Suppressor macrophage treated with lipopolysaccharide for 4 hours (primary cell): ENCODE measurements at regions not wholly inside any gene's neighbourhood (a gene's known extent, or its start where the extent isn't known, plus 50 kb on each side); places are given as distances from the start of the nearest gene placed in this dataset.
"Not testable (repeated sequence)": the region's sequence is repeated elsewhere in the genome, so short reads cannot be mapped to it uniquely, and the experiment has no call there.

Source experiments
- DNase-seq: peaks from one replicate; pipeline ENCODE4 v3.0.0-alpha.2; 2020

DNA sequence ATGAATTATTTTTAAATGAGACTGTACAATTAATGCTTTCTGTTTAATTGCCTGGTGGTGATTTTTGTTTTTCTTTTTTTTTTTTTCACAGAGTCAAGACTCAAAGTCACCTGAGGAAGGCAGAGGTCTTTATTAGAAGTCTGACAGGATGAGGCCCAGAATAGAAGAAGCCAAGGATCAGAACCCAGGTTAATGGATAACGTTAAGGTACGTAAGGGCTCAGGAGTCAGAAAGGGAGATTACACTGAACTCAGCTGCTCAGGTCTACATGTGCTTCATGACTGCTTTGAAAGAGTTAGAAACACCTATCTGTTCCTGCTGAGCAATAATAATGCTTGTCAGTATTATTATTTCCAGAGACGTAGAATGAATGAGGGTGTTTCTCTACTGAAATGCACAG is 196.5 kb downstream of the LRATD1 start:
- no peak for DNase-seq

DNA sequence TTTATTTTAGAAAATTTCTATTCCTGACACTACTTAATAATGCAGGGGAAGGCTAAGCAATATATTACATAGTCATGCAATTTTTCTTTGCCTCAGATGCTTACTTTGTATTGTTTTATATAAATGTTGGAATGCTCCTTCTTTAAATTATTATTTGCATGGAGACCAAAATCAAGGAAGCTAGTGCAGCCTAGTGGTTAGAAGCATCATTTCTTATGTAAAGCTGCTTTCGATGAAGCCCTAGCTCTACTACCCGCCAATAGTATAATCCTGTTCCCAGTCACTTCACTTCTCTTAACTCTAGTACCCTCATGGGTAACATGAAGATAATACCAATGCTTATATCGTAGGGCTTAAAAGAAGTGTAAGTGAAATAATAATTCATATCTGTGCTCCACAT is 198.9 kb downstream of the LRATD1 start:
- no peak for DNase-seq

DNA sequence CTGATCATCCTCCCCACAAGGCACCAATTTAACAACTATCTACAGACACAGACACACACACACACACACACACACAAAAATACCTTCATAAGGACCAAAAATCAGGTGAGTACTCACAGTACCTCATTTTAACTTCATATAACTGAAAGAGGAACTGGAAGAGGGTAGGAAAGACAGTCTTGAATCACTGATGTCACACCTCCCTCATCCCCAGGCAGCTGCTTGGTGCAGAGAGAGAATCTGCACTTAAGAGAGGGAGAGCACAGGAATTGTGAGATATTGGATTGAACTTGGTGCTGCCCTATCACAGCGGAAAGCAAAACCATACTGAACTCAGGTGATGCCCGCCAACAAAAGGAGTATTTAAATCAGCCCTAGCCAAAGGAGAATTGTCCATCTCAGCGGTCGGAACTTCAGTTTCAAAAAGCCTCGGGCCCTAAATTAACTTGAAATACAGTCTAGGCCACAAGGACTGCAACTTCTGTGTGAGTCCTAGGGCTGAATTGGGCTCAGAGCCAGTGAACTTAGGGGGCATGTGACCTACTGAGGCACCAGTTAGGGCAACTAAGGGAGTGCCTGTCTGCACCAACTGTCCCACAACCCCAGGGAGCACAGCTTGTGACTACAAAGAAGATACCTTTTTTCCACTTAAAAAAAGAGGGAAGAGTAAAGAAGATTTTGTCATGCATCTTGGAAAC is 211.1 kb downstream of the LRATD1 start:
- no peak for DNase-seq

GRCh38 chr2:14855751-14856150 is 223.2 kb downstream of the LRATD1 start:
- DNase-seq, result no peak

GRCh38 chr2:14861181-14861580 is 228.7 kb downstream of the LRATD1 start:
- no peak for DNase-seq

DNA sequence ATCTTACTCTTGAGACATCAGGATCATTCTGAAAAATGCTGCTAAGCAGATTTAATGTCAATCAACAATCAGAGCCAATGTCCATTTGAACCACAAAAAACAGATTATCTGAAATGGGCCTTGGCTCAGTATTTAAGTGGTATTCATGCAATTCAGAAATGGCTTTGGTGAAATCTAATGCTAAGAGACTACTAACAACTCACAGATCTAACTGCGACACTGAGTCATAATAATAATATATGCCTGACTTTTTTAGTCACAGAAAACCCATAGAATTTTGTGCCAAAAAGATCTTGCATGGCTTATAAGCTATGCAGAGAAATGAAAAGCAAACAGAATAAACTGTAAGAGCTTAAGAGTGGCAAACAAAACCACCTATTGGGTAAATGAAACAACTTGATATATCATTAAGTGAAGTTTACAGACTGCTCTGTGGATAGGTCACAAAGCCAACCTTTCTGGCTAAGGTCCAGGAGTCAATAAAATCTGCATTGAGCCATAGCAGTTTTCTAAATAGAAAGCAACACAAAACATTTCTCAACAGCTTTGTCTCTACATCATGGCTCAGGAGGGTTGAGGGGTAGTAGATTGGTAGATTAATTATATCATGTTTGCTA is 234.3 kb downstream of the LRATD1 start:
- no peak for DNase-seq

DNA sequence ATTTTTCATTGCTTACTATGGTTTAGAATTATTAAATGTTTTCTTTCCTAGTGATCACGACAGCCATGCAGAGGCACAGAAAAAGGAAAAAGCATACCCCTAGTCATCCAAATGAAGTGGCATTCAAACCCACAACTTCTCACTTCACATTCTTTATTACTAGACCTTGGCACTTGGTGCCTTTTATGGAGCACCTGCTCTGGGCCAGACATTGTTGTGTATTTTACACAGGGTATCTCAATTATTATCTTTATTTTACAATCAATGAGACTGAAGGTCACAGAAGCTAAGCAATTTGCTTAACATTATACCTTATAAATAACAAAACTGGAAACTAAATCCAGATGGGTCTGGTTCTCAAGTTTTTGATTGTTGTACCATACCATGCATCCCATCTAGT is 235.3 kb downstream of the LRATD1 start:
- no peak for DNase-seq

DNA sequence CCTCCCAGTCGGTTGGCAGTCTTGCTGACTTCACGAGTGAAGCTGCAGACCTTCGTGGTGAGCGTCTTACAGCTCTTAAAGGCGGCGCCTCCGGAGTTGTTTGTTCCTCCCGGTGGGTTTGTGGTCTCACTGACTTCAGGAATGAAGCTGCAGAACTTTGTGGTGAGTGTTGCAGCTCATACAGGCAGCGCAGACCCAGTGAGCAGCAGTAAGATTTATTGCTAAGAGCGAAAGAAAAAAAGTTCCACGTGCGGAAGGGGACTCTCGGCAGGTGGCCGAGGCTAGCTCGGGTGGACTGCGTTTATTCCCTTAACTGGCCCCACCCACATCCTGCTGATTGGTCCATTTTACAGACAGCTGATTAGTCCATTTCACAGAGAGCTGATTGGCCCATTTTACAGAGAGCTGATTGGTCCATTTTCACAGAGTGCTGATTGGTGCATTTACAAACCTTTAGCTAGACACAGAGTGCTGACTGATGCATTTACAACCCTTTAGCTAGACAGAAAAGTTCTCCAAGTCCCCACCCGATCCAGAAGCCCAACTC is 240.3 kb downstream of the LRATD1 start:
- no peak for DNase-seq

DNA sequence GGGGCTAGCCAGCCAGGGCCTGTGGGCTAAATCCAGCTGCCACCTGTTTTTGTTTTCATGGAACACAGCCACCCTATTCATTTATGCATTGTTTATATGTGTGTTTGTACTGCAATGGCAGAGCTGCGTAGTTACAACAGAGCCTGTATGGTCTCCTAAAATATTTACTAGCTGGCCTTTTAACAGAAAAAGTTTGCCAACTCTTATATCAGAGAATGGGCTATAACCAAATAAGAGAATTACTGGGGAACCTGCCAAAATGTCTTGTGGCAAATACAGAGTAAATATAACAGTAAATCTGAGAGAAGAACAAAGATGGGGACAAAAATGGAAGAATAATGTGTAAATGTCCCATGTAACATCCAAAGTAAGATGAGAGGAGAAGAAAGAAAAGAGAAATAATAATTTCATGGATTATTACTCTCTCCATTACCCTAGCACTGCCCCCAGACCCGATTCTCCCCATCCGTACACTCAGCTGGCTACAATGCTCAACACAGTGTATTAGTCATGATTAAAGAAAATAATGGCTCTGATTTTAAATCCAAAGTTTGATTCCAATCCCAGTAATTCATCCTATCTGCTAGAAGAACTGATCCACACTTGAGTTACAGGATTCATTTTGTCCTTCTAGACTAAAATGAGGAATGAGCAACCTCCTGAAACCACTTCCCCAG is 249.3 kb downstream of the LRATD1 start:
- no peak for DNase-seq

DNA sequence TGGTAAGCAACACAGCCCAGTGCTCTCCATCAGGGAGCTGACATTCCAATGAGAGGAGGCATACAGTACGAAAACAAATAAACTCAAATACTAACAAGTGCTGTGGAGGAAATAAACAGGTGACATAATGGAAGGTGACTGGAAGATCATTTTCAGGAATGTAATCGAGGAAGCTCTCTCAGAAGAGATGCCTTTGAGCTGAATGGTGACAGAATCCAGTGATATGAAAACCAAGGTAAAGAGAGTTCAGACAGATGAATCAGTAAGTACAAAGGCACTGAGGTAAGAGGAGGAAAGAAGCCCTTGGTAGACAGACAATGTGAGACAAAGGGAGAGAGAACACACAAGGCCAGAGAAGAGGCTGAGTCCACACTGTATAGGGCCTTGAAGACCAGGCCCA is 252.1 kb downstream of the LRATD1 start:
- no peak for DNase-seq

DNA sequence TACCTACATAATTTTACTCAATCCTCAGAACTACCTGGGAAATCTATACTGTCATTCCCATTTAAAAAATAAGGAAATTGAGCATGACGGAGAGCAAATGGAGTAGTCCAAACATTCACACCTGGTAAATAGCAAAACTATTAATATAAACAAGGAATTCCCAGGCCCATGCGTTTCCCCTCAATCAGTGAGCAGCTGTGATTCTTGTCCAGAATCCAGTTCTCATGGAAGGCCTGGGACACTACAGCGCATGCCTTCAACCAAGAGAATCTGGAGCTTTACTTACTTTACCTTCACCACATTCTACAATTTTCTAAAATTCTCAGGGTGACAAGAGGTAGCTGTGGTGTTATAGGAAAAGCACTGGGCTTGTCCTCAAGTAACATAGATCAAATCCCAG is 259.0 kb downstream of the LRATD1 start:
- no peak for DNase-seq

GRCh38 chr2:14896330-14897030 is 264.0 kb downstream of the LRATD1 start:
- no peak for DNase-seq

- DNase-seq, result no peak
Measured at GRCh38 chr2:14899621-14900414, 267.3 kb downstream of the LRATD1 start.

DNA sequence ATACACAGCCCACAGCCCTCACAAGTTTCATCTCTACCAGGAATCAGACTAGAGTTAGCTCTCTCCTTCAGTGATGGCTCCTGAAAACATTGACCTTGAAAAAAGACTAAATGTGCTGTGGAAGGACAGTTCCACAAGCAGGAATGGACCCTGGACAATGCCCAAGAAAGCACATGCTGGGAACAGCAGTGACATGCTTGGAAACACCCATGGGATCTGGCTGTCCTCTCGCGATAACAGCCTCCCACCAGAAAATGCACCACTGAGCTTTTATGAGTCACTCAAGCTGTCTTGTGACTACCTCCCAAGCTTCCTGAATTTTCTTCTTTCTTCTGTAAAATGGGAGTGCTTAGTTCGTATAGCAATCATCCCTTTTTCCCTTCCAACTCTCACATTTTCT is 269.2 kb downstream of the LRATD1 start:
- no peak for DNase-seq

- DNase-seq, result no peak
Measured at GRCh38 chr2:14902953-14903352, 270.4 kb downstream of the LRATD1 start.

DNA sequence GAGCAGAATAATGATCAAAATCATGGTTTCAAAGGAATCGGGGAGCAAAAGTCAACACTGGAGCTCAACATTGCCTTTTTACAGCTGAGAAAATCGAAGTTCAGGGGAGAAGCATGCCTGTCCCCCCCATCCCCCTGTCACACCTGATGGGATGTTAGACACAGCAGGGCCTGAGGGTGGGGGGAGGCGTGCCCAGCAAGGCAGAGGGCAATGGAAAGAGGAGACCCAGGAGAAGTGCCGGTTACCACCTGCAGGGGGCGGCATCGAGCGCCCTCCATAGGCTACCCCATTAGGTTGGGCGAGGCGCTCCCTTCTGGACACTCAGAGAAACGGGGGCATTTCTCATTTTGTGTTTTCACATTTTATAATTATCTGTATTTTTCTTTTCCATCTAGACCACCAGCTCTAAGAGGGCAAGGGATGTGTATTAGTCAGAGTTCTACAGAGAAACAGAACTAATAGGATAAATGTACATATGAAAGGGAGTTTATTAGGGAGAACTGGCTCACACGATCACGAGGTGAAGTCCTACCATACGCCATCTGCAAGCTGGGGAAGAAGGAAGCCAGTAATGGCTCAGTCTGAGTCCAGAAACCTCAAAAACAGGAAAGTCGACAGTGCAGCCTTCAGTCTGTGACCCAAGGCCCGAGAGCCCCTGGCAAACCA is 271.3 kb downstream of the LRATD1 start:
- DNase-seq, result peak; percentile 36

GRCh38 chr2:14904378-14904777 is 271.9 kb downstream of the LRATD1 start:
- not testable (repeated sequence) for DNase-seq

DNA sequence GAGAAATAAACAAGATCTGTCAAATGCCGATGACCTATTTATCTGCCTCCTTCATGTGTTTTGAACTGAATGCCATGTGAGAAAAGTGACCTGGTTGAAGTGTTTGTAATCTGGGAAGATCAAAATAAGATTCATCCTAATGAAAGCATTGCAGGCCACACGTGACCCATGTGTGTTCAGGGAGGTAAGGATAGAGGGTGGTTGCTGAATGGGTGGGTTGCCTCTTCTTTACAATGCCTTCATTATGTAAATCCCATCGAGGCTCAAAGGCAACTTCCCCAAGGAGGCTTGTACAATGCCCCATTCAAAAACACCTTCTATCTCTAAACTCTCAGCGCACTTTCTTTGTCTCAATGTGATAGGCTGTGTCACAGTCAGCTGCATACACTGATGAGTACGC is 273.1 kb downstream of the LRATD1 start:
- DNase-seq, result no peak

- DNase-seq, result no peak
Measured at GRCh38 chr2:14907014-14907612, 274.6 kb downstream of the LRATD1 start.

DNA sequence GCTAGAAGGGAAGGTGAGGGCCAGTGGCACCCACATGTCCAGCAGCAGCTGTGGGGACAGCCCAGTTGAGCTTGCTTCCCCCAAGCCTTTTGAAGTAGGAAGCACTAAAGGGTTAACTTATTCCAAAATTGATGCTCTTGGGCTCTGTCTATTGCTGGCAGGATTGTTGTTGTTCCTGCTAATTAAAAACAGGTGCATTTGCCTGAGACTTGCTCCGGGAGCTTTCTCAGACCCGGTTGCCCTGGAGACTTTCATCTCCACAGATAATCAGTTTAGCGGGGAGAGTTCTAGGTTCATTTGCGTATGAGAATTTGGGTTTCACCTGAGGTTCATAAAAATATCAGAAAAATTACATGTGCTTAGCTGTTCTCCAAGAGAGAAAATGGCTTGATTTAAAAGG is 277.3 kb downstream of the LRATD1 start:
- no peak for DNase-seq

GRCh38 chr2:14910654-14911053 is 278.1 kb downstream of the LRATD1 start:
- DNase-seq, result no peak

DNA sequence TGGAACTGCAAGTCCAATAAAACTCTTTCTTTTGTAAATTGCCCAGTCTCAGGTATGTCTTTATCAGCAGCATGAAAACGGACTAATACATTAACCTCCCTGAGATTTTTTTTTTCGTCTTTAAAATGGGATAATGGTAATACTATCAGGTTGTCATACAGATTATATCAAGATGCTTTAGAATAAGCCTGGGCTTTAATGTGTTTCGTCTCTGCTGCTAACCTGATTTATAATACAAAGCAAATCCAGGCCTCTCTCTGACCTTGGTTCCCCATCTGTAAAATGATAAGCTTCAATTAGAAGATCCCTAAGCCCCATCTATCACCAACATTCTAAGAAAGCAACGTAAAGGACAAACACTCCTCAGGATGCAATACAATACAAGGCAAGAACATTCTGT is 283.5 kb downstream of the LRATD1 start:
- DNase-seq, result no peak
